Ishikawa (cell line): ENCODE measurements at regions not wholly inside any gene's neighbourhood (a gene's known extent, or its start where the extent isn't known, plus 50 kb on each side); places are given as distances from the start of the nearest gene placed in this dataset.

ENCODE experiments used
- CEBPB ChIP-seq: IDR thresholded peaks from 2 replicates; pipeline ENCODE4 v1.6.1; 2012
- CREB1 ChIP-seq: IDR thresholded peaks from 2 replicates; pipeline ENCODE4 v1.6.1; 2012; ENCODE audit warnings: low read depth
- EGR1 ChIP-seq: IDR thresholded peaks from 2 replicates; pipeline ENCODE4 v1.6.1; 2012
- EP300 ChIP-seq: IDR thresholded peaks from 2 replicates; pipeline ENCODE4 v1.6.1; 2012; ENCODE audit warnings: borderline replicate concordance
- FOXM1 ChIP-seq: IDR thresholded peaks from 2 replicates; pipeline ENCODE4 v1.6.1; 2012; ENCODE audit warnings: low read depth, borderline replicate concordance
- NFIC ChIP-seq: IDR thresholded peaks from 2 replicates; pipeline ENCODE4 v1.6.1; 2012
- RAD21 ChIP-seq: IDR thresholded peaks from 2 replicates; pipeline ENCODE4 v1.6.1; 2012; ENCODE audit warnings: low read depth
- TAF1 ChIP-seq: IDR thresholded peaks from 2 replicates; pipeline ENCODE4 v1.6.1; 2012; ENCODE audit warnings: low read depth, mild to moderate bottlenecking
- TCF12 ChIP-seq: IDR thresholded peaks from 2 replicates; pipeline ENCODE4 v1.6.1; 2012; ENCODE audit warnings: low read depth
- TEAD4 ChIP-seq: IDR thresholded peaks from 2 replicates; pipeline ENCODE4 v1.6.1; 2012
- YY1 ChIP-seq: IDR thresholded peaks from 2 replicates; pipeline ENCODE4 v1.6.1; 2012; ENCODE audit warnings: low read depth
- ZBTB7A ChIP-seq: IDR thresholded peaks from 2 replicates; pipeline ENCODE4 v1.6.1; 2012; ENCODE audit warnings: low read depth
- TF ChIP-seq, protein P1 (sequence below): IDR thresholded peaks from 2 replicates; pipeline ENCODE4 v1.6.1; 2012
- TF ChIP-seq, protein P2 (sequence below): IDR thresholded peaks from 2 replicates; pipeline ENCODE4 v1.6.1; 2012; ENCODE audit warnings: low read depth, mild to moderate bottlenecking
- TF ChIP-seq, protein P3 (sequence below): IDR thresholded peaks from 2 replicates; pipeline ENCODE4 v1.6.1; 2012

DNA sequence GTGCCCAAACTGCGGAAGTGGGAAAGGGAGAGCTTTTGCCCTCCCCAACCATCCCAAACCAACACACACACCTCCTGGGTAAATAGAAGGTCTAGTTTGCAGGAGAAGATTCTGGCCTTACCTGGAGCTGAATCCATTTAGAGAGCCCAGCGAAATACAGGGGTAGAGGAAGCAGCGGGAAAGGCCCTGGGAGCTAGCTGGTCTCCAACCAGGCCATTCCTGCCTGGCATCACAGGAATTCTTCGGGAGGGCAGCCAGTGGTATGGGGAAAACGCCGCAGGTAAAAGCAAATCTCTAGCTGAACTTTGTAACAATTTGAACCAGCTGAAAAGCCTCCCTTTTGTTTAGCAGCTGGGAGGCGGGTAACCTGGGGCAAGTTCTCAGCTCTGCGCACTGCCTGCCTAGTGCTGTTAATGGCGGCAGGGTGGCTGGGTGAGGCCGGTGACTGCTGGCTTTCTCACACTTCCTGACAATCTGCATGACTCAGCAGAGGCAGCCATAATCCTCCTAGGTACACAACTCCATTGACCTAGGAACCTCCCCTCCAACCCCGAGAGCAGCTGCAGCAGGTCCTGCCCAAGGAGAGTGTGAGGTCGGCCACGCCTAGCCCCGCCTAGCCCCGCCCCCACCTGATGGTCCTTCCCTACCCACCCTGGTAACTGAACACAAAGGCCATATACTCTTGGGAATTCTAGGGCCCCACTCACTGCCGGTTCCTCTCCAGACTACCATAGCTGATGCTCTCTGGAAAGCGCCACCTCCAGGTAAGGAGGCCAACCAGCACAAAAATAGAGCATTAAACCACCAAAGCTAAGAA is 483.8 kb upstream of the REG3G start:
- no peak for TF ChIP-seq NFIC
- TF ChIP-seq EGR1 = no peak
- no peak for TF ChIP-seq CEBPB

DNA sequence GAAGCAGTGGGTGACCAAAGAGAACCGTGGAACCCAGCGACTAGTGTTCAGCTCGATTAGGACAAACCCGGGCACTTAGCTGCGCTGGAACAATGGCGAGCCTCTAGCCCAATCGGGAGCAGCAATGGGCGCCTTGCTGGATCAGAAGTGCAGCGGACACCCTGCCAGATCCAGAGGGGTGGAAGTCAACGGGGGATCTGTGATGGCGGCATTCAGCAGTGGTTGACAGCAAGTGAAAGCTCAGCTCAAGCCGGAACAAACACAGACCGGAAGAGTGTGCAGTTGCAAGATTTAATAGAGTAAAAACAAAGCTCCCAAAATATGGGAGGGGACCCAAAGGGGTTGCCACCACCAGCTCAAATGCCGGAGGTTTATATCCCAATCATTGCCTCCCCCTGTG is 478.7 kb upstream of the REG3G start:
- TF ChIP-seq NFIC (no peak), EP300 (no peak), FOXM1 (no peak), CREB1 (no peak), RAD21 (no peak)
- TF ChIP-seq, protein P1, sequence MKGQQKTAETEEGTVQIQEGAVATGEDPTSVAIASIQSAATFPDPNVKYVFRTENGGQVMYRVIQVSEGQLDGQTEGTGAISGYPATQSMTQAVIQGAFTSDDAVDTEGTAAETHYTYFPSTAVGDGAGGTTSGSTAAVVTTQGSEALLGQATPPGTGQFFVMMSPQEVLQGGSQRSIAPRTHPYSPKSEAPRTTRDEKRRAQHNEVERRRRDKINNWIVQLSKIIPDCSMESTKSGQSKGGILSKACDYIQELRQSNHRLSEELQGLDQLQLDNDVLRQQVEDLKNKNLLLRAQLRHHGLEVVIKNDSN = no peak

DNA sequence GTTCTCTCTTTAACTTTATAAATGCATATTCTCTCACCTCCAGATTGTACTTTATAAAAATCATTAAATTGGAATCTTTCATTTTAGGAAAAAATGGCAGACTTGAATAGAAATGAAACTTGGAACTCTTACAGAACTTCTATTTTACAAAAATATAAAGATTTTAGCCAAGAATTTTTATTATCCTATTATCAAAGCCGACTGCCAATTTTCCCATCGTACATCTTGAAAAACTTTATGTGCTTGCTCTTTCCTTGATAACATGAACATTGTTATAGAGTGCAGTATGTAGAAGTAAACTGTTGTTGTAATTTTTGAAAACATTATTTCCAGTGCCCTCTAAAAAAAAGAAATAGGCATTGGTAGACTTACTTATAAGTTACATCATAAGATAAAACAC is 475.7 kb upstream of the REG3G start:
- TF ChIP-seq ZBTB7A (no peak), TAF1 (no peak), TEAD4 (no peak), NFIC (no peak), CREB1 (no peak), EP300 (no peak), EGR1 (no peak), TCF12 (no peak)
- TF ChIP-seq, protein P2, sequence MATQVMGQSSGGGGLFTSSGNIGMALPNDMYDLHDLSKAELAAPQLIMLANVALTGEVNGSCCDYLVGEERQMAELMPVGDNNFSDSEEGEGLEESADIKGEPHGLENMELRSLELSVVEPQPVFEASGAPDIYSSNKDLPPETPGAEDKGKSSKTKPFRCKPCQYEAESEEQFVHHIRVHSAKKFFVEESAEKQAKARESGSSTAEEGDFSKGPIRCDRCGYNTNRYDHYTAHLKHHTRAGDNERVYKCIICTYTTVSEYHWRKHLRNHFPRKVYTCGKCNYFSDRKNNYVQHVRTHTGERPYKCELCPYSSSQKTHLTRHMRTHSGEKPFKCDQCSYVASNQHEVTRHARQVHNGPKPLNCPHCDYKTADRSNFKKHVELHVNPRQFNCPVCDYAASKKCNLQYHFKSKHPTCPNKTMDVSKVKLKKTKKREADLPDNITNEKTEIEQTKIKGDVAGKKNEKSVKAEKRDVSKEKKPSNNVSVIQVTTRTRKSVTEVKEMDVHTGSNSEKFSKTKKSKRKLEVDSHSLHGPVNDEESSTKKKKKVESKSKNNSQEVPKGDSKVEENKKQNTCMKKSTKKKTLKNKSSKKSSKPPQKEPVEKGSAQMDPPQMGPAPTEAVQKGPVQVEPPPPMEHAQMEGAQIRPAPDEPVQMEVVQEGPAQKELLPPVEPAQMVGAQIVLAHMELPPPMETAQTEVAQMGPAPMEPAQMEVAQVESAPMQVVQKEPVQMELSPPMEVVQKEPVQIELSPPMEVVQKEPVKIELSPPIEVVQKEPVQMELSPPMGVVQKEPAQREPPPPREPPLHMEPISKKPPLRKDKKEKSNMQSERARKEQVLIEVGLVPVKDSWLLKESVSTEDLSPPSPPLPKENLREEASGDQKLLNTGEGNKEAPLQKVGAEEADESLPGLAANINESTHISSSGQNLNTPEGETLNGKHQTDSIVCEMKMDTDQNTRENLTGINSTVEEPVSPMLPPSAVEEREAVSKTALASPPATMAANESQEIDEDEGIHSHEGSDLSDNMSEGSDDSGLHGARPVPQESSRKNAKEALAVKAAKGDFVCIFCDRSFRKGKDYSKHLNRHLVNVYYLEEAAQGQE = no peak
- TF ChIP-seq, protein P1 = no peak

DNA sequence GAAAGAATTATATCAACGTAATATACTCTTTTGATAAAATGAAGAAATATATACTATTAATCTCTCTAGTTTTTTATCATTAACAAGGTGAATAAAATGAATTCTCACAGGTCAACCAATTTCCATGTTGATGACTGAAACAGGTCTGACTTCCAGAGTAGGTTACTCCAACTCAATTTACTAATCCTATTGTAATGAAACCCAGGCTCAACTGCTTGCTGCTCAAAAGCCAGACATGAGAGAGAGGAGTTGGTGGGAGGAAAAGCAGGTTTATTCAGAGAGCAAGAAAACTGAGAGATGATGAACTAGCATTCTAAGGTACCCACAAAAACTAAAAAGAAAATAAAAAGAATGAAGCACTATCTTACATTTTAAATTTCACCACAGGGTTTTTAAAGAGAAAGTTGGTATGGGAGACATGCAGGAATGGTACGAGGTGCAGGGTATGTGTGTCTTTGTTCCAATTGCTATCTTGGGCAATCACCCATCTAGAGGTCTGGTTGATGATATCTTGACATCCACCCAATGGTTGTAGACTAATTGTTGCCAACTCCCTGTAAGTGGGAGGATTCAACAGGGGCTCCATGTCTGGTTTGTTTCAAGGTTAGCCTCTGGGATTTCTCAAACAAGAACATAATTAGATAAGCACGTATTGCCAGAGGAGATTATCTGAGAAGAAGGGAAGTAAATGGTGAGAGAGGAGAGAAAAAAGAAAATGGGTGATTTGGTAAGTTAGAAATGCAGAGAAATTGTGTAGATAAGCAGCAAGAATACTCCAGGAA is 471.4 kb upstream of the REG3G start:
- no peak for TF ChIP-seq FOXM1
- no peak for TF ChIP-seq RAD21
- no peak for TF ChIP-seq YY1
- no peak for TF ChIP-seq CREB1
- TF ChIP-seq TAF1 = no peak
- no peak for TF ChIP-seq CEBPB
- TF ChIP-seq NFIC = no peak
- TF ChIP-seq EP300 = no peak
- TF ChIP-seq EGR1 = no peak
- TF ChIP-seq, protein P1 = no peak
- TF ChIP-seq, protein P3, sequence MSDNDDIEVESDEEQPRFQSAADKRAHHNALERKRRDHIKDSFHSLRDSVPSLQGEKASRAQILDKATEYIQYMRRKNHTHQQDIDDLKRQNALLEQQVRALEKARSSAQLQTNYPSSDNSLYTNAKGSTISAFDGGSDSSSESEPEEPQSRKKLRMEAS = no peak
- TF ChIP-seq, protein P2 = no peak
- TF ChIP-seq TCF12 = no peak

DNA sequence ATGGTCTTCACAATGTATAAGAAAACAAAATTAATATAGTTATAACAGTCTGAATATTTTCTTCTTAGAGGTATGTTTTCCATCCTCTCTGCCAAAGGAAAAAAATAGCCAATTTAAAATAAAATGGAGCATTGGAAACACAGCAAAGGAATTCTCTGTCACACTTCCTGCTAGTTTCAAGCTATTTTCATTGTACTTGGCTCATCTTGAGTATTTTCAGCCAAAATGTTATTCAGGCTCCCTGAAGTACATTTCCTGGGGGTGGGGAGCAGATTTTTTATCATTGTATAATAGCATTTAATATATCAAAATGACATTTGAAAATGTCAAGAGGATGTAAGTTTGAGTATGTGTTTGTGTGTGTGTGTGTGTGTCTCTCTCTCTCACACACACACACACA is 463.6 kb upstream of the REG3G start:
- no peak for TF ChIP-seq NFIC
- TF ChIP-seq EP300 = no peak
- no peak for TF ChIP-seq YY1
- no peak for TF ChIP-seq RAD21
- TF ChIP-seq TCF12 = no peak
- no peak for TF ChIP-seq FOXM1
- TF ChIP-seq, protein P3 = no peak
- TF ChIP-seq ZBTB7A = no peak
- TF ChIP-seq CREB1 = no peak
- no peak for TF ChIP-seq TEAD4
- TF ChIP-seq, protein P1 = no peak
- TF ChIP-seq EGR1 = no peak
- TF ChIP-seq TAF1 = no peak
- TF ChIP-seq, protein P2 = no peak
- TF ChIP-seq CEBPB = no peak
